Esophagus squamous epithelium (tissue), 4 donors: ENCODE measurements at regions not wholly inside any gene's neighbourhood (a gene's known extent, or its start where the extent isn't known, plus 50 kb on each side); places are given as distances from the start of the nearest gene placed in this dataset.

ENCODE experiments used
- POLR2A ChIP-seq, 4 donors: fragments of 450-650 bp; IDR thresholded peaks; one replicate each; pipeline ENCODE4 v1.6.1; 2017; ENCODE audit warnings: antibody characterized with exemption in 4 of 4, mild to moderate bottlenecking in 4 of 4, moderate library complexity in 3 of 4
- TF ChIP-seq, protein P1 (sequence below), 6 experiments: fragments of 450-650 bp in 4 of 6; fragments of 200-600 bp in 2 of 6; sonication (generic) in 2 of 6; IDR thresholded peaks; one replicate each; pipeline ENCODE4 v1.5.1; 2016 to 2019; ENCODE audit warnings: antibody characterized with exemption in 6 of 6, mild to moderate bottlenecking in 4 of 6, moderate library complexity in 4 of 6

DNA sequence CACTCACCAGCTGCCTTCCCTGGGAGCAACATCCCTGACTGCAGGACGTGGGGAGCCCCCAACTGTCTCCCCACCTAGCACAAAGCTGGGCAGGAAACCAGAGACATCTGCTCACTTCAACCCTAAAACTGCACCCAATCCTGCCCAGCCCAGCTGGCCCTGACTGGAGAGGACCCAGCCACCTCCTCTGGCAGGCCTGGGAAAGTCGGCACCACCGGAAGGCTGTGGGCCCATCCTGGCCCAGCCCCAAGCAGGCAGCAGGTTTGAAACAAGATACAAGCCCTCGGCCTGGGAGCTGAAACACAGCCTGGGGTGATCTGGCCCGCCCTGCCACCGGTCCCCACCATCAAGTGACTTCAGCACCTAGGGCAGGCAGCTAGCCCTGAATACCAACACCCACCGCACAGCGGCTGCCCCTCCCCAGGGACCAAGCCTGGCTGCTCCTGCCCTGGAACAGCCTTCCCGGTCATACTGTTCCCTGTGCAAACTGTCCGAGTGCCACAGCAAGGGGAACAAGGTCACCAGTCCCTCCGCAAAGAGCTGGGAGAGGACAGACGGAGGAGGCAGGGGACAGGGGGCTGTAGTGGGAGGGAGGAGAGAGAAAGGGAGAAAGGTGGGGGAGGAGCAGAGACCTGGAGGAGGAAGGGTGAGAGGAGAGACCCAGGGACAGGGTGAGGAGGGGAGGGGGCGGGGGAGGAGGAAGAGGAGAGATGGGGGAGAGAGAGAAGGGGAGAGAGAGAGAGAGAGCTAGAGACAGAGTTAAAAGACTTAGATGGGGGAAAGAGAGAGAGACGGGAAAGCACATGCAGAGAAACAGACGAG lies 115.7 kb downstream of the RFLNA start:
- TF ChIP-seq, protein P1, sequence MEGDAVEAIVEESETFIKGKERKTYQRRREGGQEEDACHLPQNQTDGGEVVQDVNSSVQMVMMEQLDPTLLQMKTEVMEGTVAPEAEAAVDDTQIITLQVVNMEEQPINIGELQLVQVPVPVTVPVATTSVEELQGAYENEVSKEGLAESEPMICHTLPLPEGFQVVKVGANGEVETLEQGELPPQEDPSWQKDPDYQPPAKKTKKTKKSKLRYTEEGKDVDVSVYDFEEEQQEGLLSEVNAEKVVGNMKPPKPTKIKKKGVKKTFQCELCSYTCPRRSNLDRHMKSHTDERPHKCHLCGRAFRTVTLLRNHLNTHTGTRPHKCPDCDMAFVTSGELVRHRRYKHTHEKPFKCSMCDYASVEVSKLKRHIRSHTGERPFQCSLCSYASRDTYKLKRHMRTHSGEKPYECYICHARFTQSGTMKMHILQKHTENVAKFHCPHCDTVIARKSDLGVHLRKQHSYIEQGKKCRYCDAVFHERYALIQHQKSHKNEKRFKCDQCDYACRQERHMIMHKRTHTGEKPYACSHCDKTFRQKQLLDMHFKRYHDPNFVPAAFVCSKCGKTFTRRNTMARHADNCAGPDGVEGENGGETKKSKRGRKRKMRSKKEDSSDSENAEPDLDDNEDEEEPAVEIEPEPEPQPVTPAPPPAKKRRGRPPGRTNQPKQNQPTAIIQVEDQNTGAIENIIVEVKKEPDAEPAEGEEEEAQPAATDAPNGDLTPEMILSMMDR (IDR thresholded peaks at IDR 0.05), result no peak
- TF ChIP-seq POLR2A (IDR thresholded peaks at IDR 0.05), result no peak
